GM18498 (cell line): ENCODE measurements at regions not wholly inside any gene's neighbourhood (a gene's known extent, or its start where the extent isn't known, plus 50 kb on each side); places are given as distances from the start of the nearest gene placed in this dataset.
"Not testable (repeated sequence)": the region's sequence is repeated elsewhere in the genome, so short reads cannot be mapped to it uniquely, and the experiment has no call there.

Source experiments
- ATAC-seq: cut with Tn5 transposase; IDR thresholded peaks from one replicate; pipeline ENCODE4 v1.9.1; 2021; ENCODE audit warnings: mild to moderate bottlenecking, moderate library complexity; ENCODE audit not compliant: unreplicated experiment

DNA sequence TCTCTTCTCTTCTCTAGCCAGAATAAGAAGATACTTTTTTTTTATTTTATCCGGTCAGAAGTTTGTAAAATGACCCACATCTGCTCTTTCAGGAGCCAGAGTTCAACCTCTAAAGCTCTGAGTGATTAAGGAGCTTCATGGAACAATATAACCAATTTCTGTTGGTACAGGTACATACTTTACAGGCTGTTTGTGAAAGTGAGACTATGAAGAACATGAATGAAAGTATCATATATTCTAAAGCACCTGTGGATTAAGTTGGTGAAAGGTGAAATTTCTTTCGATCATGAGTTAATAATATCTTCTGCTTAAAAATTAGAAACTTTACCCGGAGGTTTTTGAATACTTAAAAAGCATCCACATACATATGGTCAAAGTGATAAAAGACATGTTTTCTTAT, 65.2 kb downstream of the DMRT2 start:
- no peak for ATAC-seq

DNA sequence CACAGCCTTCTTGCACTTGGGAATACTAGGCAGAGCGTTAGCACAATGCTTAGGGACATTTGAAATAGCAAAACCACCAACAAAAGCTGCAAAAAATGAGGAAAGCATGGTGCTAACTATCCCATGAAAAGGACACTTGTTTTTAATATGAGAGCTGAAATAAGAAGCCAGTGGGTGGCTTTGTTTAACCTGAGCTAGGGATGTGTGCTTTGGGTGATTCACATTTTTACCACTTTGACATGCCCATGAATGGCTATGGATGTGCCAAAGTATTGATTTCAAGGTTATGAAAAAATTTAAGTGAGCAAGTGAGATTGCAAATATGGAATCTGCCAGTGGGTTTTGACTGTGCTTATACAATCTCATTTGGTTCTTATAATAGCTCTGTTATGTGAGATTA, 67.3 kb downstream of the DMRT2 start:
- ATAC-seq: no peak

DNA sequence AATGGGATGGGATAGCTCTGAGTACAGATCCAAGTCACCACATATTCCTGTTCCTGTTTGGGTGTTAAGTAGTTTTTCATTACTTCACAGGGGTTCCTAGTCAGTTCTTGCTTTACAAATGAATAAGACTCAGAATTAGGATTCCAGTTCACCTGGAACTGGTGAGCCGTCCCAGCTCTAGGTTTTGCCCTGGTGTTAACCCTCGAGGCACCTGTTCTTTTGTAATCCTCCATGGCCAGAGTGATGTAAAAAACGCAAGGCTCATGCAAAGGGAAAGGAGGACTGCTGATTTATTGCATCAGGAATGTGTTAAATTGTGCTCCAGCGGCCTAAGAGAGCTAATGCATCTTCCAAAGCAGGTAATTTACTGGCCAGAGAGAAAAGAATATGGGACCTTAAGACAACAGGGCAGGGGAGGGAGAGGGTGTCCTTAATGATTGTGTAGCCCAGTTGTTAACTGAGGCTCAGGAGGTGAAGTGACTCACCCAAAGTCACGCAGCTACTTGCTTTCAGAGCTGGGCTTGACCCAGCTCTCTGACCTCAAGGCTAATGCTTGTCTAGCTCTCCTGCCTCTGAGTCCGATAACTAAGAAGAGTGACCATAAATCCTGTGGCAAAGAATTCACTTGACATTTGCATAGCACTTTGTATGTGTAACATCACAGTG, 70.5 kb downstream of the DMRT2 start:
- ATAC-seq: no peak

DNA sequence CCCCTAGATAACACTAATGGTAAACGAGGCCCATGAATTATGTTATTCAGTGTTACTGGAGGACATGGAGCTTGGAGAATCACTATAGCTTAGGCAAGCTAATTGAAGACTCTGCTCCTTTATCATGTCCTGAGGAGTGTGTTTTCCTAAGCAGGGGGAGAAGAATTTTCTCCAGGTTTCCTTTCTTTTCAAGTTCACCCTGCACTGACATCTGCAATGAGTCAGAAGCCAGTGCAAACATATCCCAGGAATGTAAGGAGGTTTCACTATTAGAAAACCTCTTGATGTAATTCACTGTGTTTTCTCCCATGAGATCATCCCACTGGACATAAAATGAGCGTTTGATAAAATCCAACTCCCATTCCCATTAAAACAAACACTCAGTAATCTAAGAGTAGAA, 75.6 kb downstream of the DMRT2 start:
- ATAC-seq: no peak

DNA sequence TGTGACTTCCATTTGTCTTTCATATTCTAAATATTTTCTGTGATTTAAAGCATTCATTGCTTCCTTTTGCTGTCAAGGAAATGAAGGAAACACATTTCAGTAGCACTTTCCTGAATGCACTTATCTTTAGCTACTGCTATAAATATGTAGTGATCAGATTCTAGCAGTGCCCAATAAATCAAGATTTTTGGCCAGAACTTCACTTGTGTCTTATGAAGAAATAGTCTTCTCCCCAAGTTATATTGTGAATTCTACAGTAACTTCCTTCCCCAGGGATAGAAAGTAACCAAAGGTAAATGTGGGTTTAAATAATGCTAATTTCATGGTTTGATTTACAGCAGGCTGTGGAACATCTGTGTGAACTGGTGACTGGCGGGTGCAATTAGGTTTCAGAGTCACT, 77.9 kb downstream of the DMRT2 start:
- no peak for ATAC-seq

DNA sequence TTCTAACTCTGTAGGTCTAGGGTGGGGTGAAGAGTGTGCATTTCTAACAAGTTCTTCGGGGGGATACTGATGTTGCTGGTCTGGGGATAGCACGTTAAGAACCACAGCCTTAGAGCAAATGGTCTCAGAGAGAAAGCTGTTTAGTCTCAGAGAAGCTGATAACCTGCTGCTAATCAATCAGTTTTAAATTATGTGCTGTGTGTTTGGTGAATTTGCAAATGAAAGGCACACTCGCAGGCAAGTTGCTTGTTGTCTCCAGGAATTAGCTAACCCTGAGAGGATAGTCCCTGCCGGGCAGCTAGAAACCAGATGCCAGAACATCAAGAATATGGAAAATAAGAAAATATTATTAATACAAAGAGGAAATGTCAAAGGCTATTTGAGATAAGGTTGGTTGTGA, 79.2 kb downstream of the DMRT2 start:
- no peak for ATAC-seq

DNA sequence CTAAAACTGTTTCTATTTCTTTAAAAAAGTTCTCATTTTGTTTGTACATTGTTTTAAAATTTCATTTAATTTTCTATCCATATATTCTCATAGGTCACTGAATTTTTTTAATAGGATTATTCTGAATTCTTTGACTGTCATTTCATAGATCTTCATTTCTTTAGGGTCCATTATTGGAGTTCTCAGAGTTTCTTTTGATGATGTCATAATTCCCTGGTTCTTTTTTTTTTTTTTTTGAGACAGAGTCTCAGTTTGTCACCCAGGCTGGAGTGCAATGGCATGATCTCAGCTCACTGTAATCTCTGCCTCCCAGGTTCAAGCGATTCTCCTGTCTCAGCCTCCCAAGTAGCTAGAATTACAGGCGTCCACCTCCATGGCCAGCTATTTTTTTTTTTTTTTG, 89.9 kb downstream of the DMRT2 start:
- no peak for ATAC-seq

DNA sequence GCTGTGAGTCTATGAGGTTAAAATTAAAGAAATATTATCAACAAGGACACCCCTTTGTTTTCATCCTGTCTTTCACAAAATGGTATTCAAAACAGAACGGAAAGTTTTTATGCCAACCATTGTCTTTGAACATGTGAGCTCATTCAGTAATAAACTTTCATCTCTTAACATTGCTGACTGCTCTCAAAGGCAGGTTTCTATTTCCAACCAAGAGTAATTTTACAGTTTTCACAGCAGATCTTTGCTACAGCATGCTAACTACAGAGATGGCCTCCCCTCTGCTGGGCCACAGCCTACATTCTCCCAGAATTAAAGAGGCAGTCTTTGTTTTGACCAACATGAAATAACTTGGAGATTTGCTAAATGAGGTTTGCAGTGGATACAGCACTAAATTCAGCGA, 101.5 kb downstream of the DMRT2 start:
- no peak for ATAC-seq

DNA sequence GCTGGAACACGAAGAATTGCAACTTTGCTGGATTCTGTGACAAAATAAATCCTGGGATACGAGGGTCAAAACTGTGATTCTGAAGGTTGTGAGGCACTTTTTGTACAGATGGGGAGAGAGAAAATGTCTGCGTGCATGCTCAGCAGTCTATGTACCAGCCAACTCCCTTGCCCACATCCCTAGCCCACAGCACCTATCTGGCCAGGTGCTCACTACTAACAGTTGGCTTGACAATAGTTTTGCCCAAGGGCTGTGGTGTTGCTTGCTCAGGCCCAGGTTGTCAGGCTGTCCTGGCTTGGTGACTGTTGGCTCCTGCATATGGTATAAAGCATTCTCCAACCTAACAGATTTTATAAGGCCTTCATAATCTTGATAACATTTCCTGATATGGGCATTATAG, 102.0 kb downstream of the DMRT2 start:
- ATAC-seq: no peak

DNA sequence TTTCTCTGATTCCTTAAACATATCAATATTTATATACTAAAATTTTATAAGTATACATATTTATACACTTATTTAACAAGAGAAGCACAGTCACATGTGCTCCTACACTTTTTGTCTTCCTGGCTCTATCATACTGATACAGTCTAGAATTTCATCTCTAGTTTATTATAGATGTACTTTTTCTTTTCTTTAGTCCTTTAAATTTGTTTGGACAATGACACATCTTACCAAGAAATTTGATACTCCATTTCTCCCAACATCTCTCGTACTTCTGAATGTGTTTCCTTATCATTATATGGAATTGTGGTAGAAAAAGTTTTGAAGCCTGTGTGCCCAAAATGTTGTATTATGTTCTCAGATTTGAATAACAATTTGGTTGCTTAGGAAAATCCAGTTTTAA, 104.6 kb downstream of the DMRT2 start:
- ATAC-seq: no peak

DNA sequence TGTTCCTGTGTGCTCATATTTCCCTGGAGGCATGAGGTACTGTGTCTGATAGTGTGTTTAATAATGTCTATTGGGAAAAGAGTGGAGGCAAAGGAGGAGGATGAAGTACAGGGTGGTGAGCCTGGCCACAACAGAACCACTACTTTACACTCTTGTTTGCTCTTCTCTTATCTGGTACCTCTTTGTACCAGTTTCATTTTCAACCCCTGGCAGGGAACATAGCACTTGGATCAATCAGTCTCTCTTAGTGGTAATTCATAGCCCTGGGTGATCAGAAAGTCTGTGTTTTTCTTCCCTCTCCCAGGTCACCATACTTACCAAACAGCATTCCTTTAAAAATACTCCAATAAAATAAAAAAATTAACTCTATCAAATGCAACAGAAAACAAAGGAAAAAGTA, 105.4 kb downstream of the DMRT2 start:
- no peak for ATAC-seq

DNA sequence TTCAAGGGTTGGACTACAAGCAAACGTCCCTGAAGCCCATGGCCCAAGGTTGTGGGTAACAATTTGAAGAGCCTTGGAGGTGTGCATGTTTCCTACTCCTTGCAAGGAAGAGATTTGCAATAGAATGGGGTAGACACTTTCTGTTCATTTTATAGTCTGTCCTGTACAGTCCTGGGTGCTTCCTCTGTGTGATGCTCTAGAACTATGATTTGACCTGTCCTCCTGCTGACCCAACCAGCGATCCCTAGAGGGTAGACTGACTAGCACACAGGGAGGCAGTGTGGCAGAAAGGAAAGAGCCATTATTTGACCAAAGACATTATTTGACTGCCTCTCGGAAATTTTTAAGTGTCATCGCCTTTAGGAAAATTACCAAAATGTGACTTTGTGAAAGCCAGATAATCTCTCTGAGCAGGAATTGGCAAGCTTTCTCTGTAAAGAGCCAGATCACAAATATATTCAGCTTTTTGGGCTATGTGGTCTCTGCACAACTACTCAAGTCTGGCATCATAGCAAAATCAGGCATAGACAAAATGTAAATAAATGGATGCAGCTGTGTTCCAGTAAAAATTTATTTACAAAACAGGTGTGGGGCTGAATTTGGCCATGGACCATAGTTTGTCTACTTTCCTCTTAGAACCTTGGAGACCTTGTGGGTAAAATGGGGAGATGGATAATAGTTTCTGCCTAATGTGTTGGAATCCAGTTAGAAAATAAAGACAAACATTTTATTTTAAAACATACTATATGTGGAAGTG, 106.8 kb downstream of the DMRT2 start:
- no peak for ATAC-seq

DNA sequence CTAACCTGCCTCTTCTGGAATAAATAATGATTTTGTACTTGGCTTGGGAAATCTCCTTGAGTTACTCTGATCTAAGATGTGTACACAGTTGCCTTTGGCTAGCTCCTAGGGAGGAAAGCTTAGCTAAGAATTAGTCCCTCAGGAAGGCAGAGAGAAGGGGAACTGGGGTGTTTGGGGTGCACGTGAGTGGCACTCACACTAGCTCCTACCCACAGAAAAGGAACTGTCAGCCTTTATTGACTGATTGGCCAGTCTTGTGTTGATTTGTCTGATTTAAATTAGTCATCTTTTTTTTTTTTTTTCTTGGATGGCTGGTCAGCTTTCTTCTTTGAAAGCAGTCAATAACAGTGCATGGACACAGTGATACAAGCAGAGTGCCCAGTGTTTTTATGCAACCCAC, 107.7 kb downstream of the DMRT2 start:
- ATAC-seq: no peak

DNA sequence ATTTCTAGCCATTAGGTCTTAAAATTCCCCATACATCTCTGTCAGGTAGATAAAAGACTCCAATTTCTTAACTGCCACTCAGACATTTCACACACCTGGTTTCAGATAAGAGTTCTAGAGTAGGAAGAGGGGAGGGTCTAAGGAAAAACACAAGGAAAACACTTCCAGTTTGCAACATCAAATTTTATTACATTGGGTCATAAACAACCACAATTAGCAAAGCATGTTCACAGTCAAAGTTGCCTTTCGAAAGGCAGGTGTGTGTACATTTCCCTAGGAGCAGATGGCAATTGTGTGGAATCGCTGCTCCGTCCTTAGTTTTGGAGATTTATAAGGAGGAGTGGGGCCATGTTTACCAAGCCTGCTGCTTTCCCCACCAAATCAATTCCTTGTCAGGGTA, 120.8 kb downstream of the DMRT2 start:
- ATAC-seq: no peak

DNA sequence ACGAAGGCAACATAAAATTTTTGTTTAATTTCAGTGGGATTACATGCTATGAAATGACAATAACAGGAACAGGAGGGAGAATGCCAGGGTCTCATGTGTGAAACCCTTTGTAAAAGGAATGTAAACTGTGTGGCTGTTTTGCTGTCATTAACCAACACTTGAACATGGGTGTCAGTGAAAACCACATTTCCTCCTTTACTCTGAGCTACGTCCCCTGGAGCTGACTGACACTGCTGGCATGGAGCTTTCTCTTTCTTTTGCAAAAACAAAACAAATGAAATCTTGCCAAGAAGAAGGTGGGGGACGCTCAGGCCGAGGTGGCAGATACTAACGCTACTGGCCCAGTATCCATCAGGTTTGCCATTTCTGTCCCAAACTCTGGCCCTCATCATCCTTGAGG, 121.4 kb downstream of the DMRT2 start:
- no peak for ATAC-seq

DNA sequence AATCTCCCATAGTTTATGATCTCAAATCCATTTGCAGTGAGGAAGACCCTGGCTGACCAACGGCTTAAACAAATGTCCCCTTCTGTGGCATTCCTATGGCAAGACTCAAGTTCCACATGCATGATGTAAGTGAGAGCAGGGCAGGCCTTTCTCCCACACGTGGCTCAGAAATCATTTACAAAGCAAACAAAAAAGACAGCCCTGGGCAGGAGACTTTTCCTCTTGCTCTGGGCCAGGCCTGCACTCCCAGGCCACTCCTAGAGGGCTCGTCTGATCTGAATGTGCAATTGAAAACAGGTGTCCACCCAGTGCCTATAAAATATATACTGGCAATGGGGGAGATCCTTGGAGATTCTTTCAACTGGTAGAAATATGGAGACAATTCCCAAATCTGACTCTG, 123.1 kb downstream of the DMRT2 start:
- ATAC-seq: no peak

DNA sequence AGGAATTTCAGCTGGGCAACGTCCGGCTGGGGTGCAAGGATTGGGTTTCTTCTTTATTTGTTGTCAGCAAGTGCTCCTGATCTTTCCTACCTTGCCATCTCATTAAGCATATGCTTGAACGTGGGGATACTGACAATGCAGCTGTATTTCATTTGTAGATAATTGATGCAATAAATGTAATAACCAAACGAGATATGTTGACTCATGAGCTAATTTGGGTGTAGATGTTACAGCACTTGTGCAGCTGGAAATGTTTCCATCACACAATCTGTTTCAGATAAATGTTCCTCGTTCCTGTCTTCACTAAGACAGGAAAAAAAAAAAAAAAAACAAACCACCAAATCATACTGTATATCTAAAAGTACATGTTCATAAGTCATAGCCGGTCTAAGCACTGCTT, 123.8 kb downstream of the DMRT2 start:
- ATAC-seq: no peak

DNA sequence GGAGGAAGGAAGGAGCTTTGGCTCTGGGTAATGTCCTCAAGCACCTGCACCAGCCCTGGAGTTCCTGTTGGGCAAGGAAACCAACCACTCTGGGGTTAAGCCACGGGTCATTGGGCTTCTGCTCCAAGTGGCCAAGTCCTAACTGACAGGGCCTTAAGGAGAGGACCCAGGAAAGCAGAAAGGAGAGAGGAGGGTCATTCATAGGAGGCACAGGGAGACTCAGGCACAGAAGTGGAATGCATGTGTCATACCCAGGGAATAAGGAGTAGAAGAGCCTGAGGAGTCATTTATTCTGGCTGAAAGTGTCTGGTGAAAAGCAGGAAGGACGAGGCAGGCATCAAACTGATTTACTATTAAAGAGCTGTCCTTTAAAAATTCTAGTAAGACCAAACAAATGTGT, 129.2 kb downstream of the DMRT2 start:
- ATAC-seq: no peak

DNA sequence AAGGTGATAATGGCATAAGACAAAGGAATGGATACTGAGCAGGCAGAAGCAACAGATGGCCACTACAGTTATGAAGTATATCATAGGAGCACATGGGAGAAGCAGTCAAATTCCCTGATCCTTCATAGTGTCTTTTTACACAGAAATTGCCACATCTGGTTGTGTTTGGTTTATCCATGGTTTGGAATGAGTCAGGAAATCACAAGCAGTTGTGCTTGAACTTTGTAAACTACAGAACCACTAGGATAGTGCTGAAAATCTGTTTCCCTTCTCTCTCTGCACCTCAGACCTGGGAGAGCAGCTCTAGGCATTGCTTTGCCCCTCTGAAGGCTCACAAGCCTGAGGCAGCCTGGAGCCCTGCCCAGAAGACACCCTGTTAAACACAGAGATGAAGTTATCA, 134.0 kb downstream of the DMRT2 start:
- ATAC-seq: no peak

DNA sequence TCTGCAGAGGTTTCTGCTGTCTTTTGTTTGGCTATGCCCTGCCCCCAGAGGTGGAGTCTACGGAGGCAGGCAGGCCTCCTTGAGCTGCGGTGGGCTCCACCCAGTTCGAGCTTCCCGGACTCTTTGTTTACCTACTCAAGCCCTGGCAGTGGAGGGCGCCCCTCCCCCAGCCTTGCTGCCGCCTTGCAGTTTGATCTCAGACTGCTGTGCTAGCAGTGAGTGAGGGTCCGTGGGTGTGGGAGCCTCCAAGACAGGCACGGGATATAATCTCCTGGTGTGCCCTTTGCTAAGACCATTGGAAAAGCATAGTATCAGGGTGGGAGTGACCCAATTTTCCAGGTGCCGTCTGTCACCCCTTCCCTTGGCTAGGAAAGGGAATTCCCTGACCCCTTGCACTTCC, 137.0 kb downstream of the DMRT2 start:
- not testable (repeated sequence) for ATAC-seq

DNA sequence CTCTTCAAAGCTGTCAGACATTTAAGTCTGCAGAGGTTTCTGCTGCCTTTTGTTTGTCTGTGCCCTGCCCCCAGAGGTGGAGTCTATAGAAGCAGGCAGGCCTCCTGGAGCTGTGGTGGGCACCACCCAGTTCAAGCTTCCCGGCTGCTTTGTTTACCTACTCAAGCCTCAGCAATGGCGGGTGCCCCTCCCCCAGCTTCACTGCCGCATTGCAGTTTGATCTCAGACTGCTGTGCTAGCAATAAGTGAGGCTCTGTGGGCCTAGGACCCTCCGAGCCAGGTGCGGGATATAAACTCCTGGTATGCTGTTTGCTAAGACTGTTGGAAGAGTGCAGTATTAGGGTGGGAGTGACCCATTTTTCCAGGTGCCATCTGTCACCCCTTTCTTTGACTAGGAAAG, 145.5 kb downstream of the DMRT2 start:
- ATAC-seq: not testable (repeated sequence)

DNA sequence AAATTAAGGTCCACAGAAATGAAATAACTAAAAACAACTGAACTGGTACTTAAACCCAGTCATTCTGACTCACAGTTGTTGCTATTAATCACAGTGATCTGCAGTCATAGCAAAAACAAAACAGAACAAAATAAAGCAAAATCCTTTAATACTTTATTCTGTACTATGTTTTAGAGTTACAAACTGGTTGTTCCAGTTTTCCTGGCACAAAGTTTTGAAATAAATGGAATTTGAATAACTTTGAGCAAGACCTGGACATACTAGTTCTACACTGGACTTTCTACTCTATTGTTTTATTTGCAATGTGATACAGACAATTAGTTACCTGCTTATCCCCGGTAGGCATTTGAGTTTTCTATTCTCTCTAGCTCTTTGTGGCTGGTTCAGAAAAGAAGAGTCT, 147.9 kb downstream of the DMRT2 start:
- ATAC-seq: no peak

DNA sequence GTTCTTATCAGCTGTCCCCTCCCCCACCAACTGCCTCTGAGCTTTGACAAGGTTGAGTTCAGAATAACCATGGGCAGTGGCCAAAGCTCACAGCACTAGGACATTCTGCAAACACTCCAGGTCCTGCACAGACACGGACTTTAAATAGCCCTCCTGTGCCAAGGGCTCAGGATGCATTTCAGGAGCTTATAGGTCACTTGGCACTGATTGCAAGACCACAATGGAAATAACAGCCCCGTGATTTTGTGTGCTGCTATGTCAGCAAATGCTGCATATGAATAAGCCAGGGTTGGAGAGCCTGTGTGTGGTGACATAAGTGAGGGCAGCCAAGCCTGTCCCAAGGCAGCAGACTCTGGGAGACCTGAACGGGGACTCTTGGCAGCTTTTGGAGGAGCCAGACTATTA, 150.7 kb downstream of the DMRT2 start:
- ATAC-seq: no peak
